Middle frontal gyrus (tissue), 1 donor: ENCODE measurements at regions not wholly inside any gene's neighbourhood (a gene's known extent, or its start where the extent isn't known, plus 50 kb on each side); places are given as distances from the start of the nearest gene placed in this dataset.
"Not testable (repeated sequence)": the region's sequence is repeated elsewhere in the genome, so short reads cannot be mapped to it uniquely, and the experiment has no call there.

ENCODE experiments used
- DNase-seq: peaks from one replicate; pipeline ENCODE4 v3.0.0-alpha.2; 2015; ENCODE audit warnings: low spot score; ENCODE audit errors: extremely low spot score

GRCh38 chr18:1270081-1270480 lies 365.4 kb downstream of the ADCYAP1 start:
- DNase-seq = no peak

GRCh38 chr18:1273469-1273868 lies 368.8 kb downstream of the ADCYAP1 start:
- DNase-seq = no peak

- no peak for DNase-seq
These were observed 387.5 kb downstream of the ADCYAP1 start for GRCh38 chr18:1292167-1292566.

- DNase-seq = no peak
These were observed 389.6 kb downstream of the ADCYAP1 start for GRCh38 chr18:1294229-1294628.

GRCh38 chr18:1296237-1296636 lies 391.6 kb downstream of the ADCYAP1 start:
- no peak for DNase-seq

GRCh38 chr18:1302861-1303260 lies 398.2 kb downstream of the ADCYAP1 start:
- no peak for DNase-seq

- DNase-seq = no peak
These were observed 399.8 kb downstream of the ADCYAP1 start for GRCh38 chr18:1304392-1304992.

GRCh38 chr18:1306641-1307040 lies 402.0 kb downstream of the ADCYAP1 start:
- DNase-seq = no peak

GRCh38 chr18:1308686-1309085 lies 404.0 kb downstream of the ADCYAP1 start:
- DNase-seq = no peak

- no peak for DNase-seq
These were observed 406.7 kb downstream of the ADCYAP1 start for GRCh38 chr18:1311376-1311775.

GRCh38 chr18:1335345-1335744 lies 430.7 kb downstream of the ADCYAP1 start:
- not testable (repeated sequence) for DNase-seq

GRCh38 chr18:1350931-1351450 lies 446.3 kb downstream of the ADCYAP1 start:
- DNase-seq = no peak

- DNase-seq = no peak
These were observed 448.4 kb downstream of the ADCYAP1 start for GRCh38 chr18:1353025-1353424.

- no peak for DNase-seq
These were observed 453.1 kb downstream of the ADCYAP1 start for GRCh38 chr18:1357724-1358123.

- no peak for DNase-seq
These were observed 457.3 kb downstream of the ADCYAP1 start for GRCh38 chr18:1361936-1362335.

- no peak for DNase-seq
These were observed 465.9 kb downstream of the ADCYAP1 start for GRCh38 chr18:1370552-1370951.

GRCh38 chr18:1371724-1372123 lies 467.1 kb downstream of the ADCYAP1 start:
- DNase-seq = no peak

GRCh38 chr18:1383465-1383864 lies 478.8 kb downstream of the ADCYAP1 start:
- no peak for DNase-seq

- not testable (repeated sequence) for DNase-seq
These were observed 483.8 kb downstream of the ADCYAP1 start for GRCh38 chr18:1388468-1388867.

- no peak for DNase-seq
These were observed 487.4 kb downstream of the ADCYAP1 start for GRCh38 chr18:1392046-1392445.

GRCh38 chr18:1392865-1393734 lies 488.4 kb downstream of the ADCYAP1 start:
- no peak for DNase-seq

- DNase-seq = no peak
These were observed 489.3 kb downstream of the ADCYAP1 start for GRCh38 chr18:1393929-1394328.

GRCh38 chr18:1394426-1394825 lies 489.8 kb downstream of the ADCYAP1 start:
- DNase-seq = no peak
